GM12873 (cell line): ENCODE measurements at regions not wholly inside any gene's neighbourhood (a gene's known extent, or its start where the extent isn't known, plus 50 kb on each side); places are given as distances from the start of the nearest gene placed in this dataset.

ENCODE experiments used
- CTCF ChIP-seq: IDR thresholded peaks from 2 replicates; pipeline ENCODE4 v1.5.1; 2012; ENCODE audit warnings: low read depth, mild to moderate bottlenecking, moderate library complexity, low read length, control low read depth; ENCODE audit not compliant: insufficient read depth; ENCODE audit errors: missing control alignments

- TF ChIP-seq CTCF = no peak
These were observed 281.4 kb upstream of the SLCO3A1 start for GRCh38 chr15:91572110-91572509.

- no peak for TF ChIP-seq CTCF
These were observed 277.4 kb upstream of the SLCO3A1 start for GRCh38 chr15:91576096-91576495.

- no peak for TF ChIP-seq CTCF
These were observed 275.0 kb upstream of the SLCO3A1 start for GRCh38 chr15:91578511-91578910.

GRCh38 chr15:91584895-91585294, 268.6 kb upstream of the SLCO3A1 start:
- no peak for TF ChIP-seq CTCF

- TF ChIP-seq CTCF = no peak
These were observed 266.9 kb upstream of the SLCO3A1 start for GRCh38 chr15:91586560-91586959.

- no peak for TF ChIP-seq CTCF
These were observed 264.1 kb upstream of the SLCO3A1 start for GRCh38 chr15:91589360-91589759.

GRCh38 chr15:91592567-91592966, 260.9 kb upstream of the SLCO3A1 start:
- TF ChIP-seq CTCF = no peak
